ENCODE measurements at regions not wholly inside any gene's neighbourhood (a gene's known extent, or its start where the extent isn't known, plus 50 kb on each side); places are given as distances from the start of the nearest gene placed in this dataset.

DNA sequence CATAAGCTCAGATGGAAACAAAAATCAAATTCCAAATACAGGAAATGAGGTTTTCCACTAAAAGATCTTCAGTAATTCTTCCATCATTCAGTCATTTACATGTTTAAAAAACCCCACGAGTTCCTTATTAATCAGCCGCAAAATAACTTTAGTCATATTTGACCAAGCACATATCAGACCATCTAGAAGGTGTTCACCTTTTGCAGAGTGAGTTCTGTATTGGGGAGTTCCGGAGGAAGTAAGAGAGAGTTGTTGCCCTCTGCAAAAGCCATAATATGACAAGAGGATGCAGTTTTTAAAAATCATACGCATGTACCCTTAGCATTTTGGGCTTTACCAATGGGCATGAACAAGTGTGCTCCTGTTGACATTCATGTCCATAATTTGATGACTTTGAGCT is 61.6 kb downstream of the CCR1 start:
- no peak for DNase-seq

DNA sequence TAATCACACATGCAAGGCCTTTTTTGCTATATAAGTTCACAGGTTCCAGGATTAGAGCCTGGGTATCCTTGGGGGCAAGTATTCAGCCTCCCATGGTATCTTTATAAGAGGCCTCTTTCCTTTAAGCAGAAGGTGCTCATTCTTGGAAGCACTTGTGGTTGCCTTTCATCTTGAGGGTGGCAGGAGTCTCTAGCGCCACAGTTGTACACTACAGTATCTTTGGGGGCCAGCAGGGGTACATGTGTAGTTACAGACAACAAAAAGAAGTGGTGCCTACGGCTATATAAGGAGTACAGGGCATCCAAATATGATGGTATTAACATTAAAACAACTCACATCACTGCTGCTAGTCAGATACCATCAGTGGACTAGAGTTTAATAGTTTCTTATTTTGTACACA is 62.1 kb downstream of the CCR1 start:
- no peak for DNase-seq

DNA sequence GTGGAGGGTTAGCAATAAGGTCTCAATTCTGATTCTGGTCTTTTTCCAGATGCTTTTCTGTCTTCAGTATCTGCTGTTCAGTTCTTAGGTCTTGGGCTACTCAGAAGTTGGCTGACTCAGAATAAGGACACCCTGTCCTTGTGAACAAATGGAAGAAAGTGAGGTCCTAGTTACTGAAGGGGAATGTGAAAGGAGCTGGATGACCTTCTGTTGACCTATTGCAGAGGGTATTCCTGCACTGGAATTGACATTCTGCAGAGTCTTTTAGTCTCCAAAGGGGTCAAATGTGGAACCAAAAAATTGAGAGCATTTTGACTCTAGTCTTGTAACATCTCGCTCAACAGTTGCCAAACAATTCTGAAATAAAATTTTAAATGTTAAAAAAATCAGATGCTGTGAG is 63.0 kb downstream of the CCR1 start:
- DNase-seq = no peak

DNA sequence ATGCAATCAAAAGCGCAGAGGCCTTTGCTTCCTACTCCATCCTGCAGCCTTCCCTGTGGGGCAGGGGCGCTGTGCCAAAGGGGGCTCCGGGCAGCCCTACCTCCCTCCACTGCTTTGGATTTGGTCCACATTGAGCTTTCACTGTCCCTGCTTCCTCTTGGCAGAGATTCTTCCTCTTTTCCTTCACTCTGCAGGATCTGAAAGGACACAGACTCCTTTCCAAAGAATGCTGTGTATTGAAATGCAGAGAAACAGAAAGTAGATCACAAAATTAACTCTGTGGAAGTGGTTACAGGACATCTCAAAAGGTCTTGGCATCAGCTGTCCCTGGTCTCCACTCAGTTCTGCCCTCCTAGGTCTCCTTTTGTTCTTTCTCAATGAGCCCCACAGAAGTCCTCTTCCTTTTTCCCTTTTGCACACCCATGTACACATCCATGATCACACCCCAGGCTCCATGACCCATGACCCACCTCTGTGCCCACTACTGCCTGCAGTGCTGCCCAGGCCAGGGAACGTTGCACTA is 64.1 kb downstream of the CCR1 start:
- peak in 22 of 56 donors; percentile 4 to 62 (median 22) for DNase-seq

DNA sequence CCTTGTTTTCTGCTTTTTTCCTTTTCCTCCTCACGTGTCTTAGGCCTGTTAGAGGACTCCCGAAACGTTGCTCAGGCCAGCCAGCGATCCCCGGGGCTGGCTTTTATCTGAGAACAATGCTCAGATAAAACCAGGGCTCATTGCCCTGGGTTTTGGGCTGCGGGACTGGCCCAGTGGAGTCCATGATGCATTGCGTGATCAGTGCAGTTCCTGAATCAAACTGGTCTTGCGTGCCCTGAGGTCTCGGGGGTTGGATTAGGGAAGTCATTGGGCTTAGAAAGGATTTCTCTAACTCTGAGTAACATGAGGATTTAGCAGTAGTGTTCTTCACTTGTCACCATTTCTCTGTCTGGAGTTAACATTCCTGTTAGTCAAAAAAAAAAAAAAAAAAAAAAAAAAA is 66.3 kb downstream of the CCR1 start:
- no peak for DNase-seq

DNA sequence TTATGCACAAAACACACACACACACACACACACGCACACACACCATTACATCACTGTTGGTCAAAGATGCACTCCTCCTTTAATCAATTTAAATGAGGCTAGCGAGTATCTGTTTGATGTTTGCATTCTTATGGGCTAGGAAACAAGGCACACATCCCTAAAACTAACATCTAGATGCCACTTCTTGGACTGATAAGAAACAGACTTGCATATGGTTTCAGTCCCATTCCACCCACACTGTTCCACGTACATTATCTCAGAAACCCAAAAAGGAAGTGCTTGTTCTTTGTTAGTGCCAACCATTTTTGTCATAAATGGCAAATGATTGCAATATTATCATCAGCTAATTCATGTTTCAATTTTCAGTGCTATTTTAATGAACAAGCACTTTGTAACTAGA is 69.5 kb downstream of the CCR1 start:
- no peak for DNase-seq

DNA sequence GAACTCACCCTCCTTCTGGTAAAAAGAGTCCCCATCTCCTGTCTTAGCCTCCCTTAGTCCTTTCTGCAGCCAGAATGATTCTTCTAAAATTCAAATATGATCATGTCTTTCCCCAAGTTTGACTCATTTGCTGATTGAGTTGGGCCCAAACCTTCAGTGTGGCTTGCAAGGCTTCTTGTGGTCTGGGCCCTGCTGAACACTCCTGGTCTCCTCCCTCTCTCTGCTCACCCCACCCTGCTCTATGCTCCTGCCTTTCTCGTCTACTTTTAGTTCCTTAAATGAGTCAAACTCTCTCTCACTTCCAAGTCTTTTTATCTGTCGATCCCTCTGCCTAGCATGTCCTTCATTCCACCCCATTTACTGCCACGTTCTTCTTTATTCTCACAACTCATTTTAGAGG is 72.6 kb downstream of the CCR1 start:
- DNase-seq = no peak

DNA sequence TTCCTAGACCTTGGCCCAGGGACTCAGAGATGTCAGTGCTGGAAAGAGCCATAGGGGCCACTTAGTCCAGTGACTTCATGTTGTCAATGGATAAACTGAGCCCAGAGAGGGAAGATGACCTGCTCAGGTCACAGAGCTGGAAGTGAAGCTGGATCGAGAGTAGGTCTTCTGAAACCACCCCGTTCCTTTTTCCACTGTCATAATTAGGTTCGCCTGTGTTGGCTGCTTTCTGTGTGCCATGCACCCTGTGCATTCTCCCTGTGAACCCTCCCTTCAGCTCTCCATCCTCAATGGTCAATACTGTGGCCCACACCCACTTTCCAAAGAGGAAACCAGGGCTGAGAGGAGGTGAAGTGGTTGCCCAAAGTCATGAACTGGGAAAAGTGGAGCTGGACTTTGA is 74.8 kb downstream of the CCR1 start:
- DNase-seq = no peak

DNA sequence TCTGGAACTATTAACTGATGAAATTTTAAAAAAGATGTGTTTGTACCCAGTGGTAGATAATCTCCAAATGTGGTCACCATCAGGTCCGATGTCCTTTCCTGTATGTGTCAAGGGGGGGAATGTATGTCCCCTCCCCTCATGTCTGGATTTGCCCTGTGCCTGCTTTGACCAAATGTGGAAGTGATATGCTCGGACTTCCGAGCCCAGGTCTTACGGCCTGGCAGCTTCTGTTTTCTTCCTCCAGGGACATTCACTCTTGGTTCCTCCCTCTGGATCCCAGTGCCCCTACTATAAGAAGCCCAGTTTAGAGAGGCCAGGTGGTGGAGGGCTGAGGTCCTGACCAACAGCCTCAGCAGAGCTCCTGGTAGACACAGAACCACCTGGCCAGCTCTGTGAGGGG is 75.5 kb downstream of the CCR1 start:
- no peak for DNase-seq

DNA sequence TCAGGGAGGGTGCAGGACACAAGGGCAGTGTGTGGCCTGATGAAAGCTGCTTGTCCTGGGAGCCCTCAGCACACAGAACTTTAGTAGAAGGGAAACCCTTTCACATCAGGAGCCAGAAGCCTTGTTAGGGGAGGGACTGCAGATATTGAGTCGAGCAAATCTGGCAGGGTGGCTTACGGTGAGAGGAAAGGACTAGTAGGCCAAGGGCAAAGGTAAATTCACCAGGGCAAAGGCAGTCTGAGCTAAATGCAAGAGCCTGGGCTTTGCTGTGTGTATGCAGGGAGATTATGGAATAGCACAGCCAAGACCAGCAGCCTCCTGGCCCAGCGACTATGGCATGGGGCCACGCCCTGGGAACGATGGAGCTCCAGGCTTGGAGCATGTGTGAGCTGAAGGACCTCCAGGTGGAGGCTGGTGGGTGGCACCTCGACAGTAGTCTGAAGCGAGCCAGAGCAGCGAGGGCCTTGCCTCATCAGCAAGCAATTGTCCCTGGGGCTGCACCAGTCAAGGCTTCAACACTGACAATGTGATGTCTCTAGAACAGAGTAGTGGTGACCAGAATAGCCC is 76.1 kb downstream of the CCR1 start:
- DNase-seq = no peak

DNA sequence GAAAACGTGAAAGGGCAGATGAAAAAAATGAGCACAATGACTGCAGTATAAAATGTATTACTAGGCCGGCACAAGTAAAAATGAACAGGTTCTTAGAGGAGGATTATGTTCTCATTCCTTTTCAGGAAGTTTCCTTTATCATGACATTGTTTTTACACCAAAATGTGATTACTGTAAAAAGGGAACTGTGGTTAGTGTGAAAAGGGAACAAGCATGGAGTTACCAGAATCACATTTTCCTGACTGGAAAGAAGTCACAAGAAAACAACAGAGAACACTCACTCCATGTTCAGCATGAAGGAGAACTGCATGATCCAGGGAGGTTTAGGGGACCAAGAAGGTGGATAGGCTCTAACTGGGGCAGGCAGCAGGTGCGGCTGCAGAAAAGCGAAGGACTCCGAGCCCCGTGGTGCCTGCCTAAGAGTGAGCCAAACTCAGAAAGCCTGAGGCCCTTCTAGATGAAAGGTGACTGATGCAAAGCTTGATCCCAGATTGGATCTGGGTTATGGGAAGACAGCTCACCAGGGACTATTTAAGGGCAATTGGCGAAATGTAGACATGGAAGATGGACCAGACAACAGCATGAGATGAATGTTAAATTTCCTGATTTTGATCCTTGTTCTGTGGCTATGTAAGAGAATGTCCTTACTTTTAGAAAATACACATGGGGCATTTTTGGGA is 77.3 kb downstream of the CCR1 start:
- DNase-seq = no peak

DNA sequence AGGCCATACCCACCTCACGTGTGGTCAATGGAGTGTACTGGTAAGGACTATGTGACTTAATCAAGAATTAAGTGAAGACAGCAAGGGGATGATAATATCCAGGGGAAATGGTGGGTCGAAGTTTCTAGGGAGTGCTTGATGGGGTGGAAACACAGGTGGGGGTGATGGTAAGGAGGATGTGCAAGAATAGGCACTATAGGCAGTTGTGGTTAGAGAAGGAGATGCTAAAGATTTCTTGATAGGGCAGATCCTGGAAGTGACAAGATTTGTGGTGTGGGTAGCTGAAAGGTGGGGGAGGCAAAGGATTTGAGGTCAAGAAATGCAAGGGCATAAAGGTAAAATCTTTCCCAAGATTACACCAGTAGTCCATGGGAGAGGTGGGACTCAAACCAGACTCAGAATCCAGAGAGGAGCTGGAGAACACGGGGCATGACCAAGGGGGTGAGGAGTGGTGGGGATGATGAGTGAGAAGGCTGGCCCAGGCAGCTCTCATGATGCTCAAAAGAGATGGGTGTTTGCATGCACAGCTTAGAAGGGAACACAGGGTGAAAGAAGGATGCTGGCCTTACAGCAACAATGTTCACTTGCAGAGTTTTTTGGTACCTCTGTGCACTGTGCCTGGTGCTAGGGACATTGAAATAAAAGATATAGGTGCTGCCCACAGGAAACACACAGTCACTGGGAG is 78.4 kb downstream of the CCR1 start:
- DNase-seq = no peak

DNA sequence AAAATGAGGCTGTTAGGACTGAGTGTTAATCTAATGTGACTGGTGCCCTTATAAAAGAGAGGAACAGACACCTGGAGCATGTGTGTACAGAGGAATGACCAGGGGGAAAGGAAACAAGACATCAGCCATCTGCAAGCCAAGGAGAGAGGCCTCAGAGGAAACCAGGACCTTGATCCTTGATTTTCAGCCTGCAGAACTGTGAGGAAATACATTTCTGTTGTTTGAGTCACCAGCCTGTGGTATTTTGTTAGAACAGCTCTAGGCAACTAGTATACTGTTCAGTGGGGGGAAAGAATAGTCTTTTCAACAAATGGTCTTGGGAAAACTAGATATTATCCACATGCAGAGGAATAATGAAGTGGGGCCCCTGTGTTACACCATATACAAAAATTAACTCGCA is 80.6 kb downstream of the CCR1 start:
- no peak for DNase-seq

DNA sequence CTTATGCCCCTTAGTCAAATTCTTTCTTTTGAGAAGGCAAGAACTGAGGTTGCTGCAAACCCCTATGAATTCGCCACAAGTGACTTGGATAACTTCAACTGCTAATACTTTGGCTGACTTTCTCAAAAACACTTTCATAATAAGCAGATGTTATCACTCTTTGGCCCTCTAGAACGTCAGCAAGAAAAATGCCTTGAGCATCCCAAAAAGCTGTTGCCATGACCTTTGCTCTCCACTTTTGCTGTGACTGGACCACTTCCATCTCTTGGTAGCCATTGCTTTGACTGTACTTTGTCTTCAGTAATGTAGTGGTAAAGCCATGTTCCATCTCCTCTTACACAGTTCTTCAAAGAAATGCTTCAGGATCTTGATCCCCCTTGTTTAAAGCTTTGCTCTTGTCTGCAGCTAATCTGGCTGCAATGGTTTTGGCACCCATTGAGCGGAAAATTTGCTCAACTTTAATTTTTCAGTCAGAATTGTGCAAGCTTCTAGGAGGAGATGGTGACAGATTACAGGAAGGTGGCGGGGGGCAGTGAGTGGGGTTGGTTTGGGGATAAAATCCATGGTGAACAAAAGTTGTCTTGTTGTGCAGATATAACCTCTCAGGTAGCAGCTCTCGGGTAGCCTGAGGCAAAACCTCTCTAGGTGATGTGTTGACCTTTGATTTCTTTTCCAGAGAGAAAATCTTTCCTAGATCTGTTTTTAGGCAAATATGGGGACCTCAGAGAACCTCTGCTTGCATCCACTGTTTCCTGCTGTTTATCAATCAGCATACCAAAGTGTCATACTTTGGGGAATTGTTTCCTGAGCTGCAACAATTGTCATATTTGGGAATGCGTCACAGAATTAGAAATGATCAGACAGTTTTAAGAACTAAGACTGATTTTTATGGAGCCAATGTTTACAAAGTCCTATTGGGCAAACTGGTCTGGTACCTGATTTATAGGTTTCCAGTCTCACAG is 83.6 kb downstream of the CCR1 start:
- no peak for DNase-seq

DNA sequence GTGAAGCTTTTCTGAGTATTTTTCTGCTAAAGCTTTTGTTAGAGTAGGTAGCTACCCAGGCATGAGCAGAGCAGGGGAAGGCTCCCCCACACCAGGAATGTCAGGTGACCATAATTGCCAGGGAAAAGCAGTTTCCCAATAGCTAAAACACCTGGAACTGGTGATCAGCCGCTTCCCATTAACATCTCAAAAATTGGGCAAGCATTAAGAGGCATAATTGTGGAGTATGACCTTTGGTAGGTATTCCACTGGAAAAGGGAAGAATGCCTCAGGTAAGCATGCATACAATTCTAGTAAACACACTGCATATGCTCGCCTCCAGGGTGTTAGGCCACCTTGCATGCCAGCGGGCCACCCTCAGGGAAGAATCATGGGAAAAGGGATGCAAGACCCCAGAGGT is 84.5 kb downstream of the CCR1 start:
- DNase-seq = no peak

DNA sequence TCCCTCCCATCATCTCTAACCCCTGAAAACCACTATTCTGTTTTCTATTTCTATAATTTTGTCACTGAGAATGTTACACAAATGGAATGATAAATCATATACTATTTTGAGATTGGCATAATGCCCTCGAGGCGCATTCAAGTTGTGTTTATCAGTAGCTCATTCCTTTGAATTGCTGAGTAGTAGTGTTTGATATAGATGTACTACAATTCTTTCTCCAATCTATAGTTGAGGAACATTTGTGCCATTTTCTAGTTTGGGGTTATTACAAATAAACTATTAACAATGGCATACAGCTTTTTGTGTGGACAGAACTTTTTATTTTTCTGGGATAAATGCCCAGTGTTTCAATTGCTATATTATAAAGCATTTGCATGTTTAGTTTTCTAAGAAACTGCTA is 86.0 kb downstream of the CCR1 start:
- no peak for DNase-seq

DNA sequence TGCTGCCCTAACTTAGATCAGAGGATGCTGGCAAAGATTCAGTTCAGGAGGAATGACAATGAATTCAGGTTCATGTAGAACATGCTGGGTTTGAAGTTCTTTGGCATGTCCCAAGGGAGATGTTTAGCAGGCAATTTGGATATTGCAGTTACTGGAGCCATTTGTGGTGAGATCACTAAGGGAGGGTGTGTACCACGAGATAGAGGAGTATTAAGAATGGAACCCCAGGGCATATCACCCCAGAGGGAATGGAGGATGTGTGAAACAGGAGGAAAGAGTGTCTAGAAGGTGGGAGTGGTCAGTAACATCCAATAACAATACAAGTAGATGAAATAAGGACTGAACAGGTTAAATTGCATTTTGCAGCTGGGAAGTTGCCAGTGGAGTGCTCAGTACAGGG is 87.1 kb downstream of the CCR1 start:
- DNase-seq = no peak

DNA sequence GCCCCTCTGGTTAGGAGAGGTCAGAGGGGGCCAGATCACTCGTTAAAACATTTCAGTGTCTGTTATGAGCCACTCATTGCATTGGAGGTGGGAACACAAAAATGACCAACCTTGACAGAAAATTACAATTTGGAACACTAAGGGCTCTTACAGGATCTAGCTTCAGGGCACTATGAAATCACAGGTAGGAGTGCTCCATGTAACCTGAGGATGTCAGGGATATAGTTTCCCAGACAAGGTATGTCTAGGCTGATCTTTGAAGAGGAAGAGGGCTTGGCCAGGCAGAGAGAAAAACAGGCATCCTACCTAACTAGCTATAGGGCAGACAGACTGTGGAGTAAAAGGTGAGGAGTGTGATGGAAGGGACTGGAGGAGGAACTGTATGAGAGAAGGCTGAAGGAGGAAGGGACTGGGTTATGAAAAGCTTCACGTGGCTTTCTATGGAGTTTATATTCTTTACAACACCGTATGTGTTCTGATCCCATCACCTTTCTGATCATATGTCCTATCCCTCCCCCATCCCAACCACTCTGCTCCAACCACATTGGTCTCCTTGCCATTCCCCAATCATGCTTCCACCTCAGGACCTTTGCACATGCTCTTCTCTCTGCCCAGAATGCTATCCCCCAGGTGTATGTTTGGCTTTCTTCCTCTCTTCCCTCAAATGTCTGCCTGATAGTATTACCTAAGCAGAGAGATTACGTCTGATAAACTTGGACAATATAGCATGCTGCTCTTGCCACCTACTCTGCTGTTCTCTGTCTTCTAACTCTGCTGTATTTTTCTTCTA is 88.2 kb downstream of the CCR1 start:
- DNase-seq = no peak

DNA sequence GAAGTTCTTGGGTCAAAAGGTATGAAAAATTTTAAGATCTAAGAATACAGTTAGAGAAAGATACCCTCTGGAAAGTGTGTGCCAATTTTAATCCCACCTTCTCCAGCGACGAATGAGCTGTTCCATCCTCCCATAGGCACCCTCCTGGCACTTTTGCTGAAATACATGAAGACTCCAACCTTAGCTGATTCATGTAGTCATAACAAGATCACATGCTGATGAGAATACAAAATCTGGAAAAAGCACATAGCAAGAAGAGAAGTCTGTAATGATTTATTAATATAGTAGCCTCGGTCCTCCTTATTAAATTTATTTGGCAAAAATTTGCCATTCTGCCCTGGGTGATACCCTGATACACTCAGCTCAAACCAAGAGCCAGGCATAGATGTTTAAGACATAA is 88.9 kb downstream of the CCR1 start:
- no peak for DNase-seq

DNA sequence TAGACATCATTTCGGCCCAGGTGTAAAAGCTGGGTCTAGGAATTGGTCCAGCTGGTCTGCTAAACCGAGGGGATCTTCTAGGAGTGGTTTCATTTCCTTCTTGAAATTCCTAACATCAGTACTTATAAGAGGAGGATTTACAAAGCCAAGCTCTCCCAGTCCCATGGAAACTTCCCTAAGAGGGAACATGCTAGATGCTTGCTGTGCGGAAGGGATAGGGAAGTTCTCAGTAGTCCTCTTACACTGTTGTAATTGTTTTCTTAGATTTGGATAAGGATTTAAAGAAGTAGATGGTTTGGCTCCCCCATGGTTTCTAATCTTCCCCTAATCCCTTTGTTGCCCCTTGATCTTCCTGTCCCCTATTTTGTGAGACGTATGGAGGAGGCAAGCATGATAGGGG is 89.7 kb upstream of the XCR1 start:
- no peak for DNase-seq

Measured in amygdala (tissue), 56 donors.